IPS DF 19.7 (cell line): ENCODE measurements at regions not wholly inside any gene's neighbourhood (a gene's known extent, or its start where the extent isn't known, plus 50 kb on each side); places are given as distances from the start of the nearest gene placed in this dataset.

Experiments used
- DNase-seq: peaks from one replicate; pipeline ENCODE4 v3.0.0-alpha.2; 2013; ENCODE audit warnings: low read depth, low spot score

GRCh38 chr1:222105393-222105737, 363.5 kb upstream of the DUSP10 start:
- no peak for DNase-seq

GRCh38 chr1:222104694-222105392, 363.0 kb upstream of the DUSP10 start:
- DNase-seq, result no peak

GRCh38 chr1:222104097-222104496, 362.2 kb upstream of the DUSP10 start:
- no peak for DNase-seq

- no peak for DNase-seq
Measured at GRCh38 chr1:222099746-222100145, 357.9 kb upstream of the DUSP10 start.

GRCh38 chr1:222098404-222098803, 356.5 kb upstream of the DUSP10 start:
- no peak for DNase-seq

GRCh38 chr1:222097588-222097987, 355.7 kb upstream of the DUSP10 start:
- no peak for DNase-seq

- DNase-seq, result no peak
Measured at GRCh38 chr1:222096883-222097282, 355.0 kb upstream of the DUSP10 start.

- DNase-seq, result no peak
Measured at GRCh38 chr1:222096476-222096772, 354.5 kb upstream of the DUSP10 start.

GRCh38 chr1:222095606-222096475, 354.0 kb upstream of the DUSP10 start:
- DNase-seq, result peak; percentile 33

GRCh38 chr1:222093518-222093917, 351.6 kb upstream of the DUSP10 start:
- DNase-seq, result no peak

- no peak for DNase-seq
Measured at GRCh38 chr1:222090103-222090502, 348.2 kb upstream of the DUSP10 start.

- no peak for DNase-seq
Measured at GRCh38 chr1:222087221-222087920, 345.5 kb upstream of the DUSP10 start.

GRCh38 chr1:222084996-222085395, 343.1 kb upstream of the DUSP10 start:
- DNase-seq, result no peak

GRCh38 chr1:222084048-222084447, 342.2 kb upstream of the DUSP10 start:
- DNase-seq, result no peak

GRCh38 chr1:222081859-222082258, 340.0 kb upstream of the DUSP10 start:
- no peak for DNase-seq

- DNase-seq, result no peak
Measured at GRCh38 chr1:222079566-222079965, 337.7 kb upstream of the DUSP10 start.

GRCh38 chr1:222077206-222077605, 335.3 kb upstream of the DUSP10 start:
- no peak for DNase-seq

GRCh38 chr1:222074317-222074716, 332.4 kb upstream of the DUSP10 start:
- DNase-seq, result no peak

- no peak for DNase-seq
Measured at GRCh38 chr1:222073307-222073995, 331.6 kb upstream of the DUSP10 start.

- DNase-seq, result no peak
Measured at GRCh38 chr1:222071387-222071786, 329.5 kb upstream of the DUSP10 start.

GRCh38 chr1:222068937-222069336, 327.0 kb upstream of the DUSP10 start:
- no peak for DNase-seq

- DNase-seq, result no peak
Measured at GRCh38 chr1:222068101-222068500, 326.2 kb upstream of the DUSP10 start.
